Thoracic aorta (tissue), 2 donors: ENCODE measurements at regions not wholly inside any gene's neighbourhood (a gene's known extent, or its start where the extent isn't known, plus 50 kb on each side); places are given as distances from the start of the nearest gene placed in this dataset.

Experiments
- ATAC-seq: fragments of 150-250 bp; one replicate; pipeline ENCODE4 v1.8.0; 2017; ENCODE audit warnings: low read depth; ENCODE audit not compliant: insufficient number of reproducible peaks, low FRiP score
- DNase-seq: peaks from one replicate; pipeline ENCODE4 v3.0.0-alpha.2; 2020; ENCODE audit warnings: low spot score
- H3K27ac ChIP-seq, 2 donors: fragments of 200-600 bp; sonication (generic); 1 replicate in 1 of 2; 2 replicates in 1 of 2; pipeline ENCODE4 v1.5.1; 2016; ENCODE audit warnings: mild to moderate bottlenecking in 2 of 2, moderate library complexity in 2 of 2
- H3K27me3 ChIP-seq: fragments of 200-600 bp; sonication (generic); replicated peaks from 2 replicates; pipeline ENCODE4 v1.6.0; 2016; ENCODE audit warnings: mild to moderate bottlenecking; ENCODE audit not compliant: insufficient read depth
- H3K36me3 ChIP-seq: fragments of 200-600 bp; sonication (generic); one replicate; pipeline ENCODE4 v1.5.1; 2016
- H3K4me1 ChIP-seq, 2 donors: fragments of 200-600 bp; sonication (generic); 1 replicate in 1 of 2; 2 replicates in 1 of 2; pipeline versions ENCODE4 v1.5.1 to v1.6.0; 2016; ENCODE audit warnings: low read depth in 2 of 2, mild to moderate bottlenecking in 1 of 2; ENCODE audit not compliant: control insufficient read depth in 1 of 2
- H3K4me3 ChIP-seq: fragments of 200-600 bp; sonication (generic); 2 replicates; pipeline ENCODE4 v1.5.1; 2016; ENCODE audit warnings: mild to moderate bottlenecking
- H3K9me3 ChIP-seq: fragments of 200-600 bp; sonication (generic); 2 replicates; pipeline ENCODE4 v1.5.1; 2016
- TF ChIP-seq, protein P1 (sequence below): fragments of 200-600 bp; sonication (generic); IDR thresholded peaks from one replicate; pipeline ENCODE4 v1.5.1; 2019; ENCODE audit warnings: antibody characterized with exemption

DNA sequence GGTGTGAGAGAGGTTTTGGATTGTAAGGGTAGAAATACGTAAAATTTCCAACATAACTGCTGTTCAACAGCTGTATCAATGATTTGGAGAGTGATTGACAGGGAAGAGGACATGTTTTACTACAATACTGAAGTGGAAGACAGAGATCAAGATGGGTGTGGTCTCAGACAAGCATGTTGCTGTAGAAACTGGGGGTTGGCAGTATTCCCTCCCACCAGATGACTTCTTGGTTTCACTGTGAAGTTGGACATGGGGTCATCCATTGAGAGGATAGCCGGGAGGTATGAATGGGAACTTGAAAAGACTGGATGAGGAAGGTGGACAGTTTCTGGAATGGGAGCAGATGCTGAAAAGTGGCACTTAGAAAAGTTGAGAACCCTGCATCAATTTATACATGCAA is 95.3 kb upstream of the HDAC9 start:
- Histone ChIP-seq H3K27ac (no peak overlapping the region), H3K36me3 (no peaks in the 10 kb centered on the region), H3K4me1 (peaks cover 0 to 9% of the 10 kb centered on the region in 2 donors), H3K9me3 (no peaks in the 10 kb centered on the region), H3K27me3 (no peaks in the 10 kb centered on the region), H3K4me3 (no peak overlapping the region)
- DNase-seq (no peak), ATAC-seq (no peak)
- TF ChIP-seq, protein P1, sequence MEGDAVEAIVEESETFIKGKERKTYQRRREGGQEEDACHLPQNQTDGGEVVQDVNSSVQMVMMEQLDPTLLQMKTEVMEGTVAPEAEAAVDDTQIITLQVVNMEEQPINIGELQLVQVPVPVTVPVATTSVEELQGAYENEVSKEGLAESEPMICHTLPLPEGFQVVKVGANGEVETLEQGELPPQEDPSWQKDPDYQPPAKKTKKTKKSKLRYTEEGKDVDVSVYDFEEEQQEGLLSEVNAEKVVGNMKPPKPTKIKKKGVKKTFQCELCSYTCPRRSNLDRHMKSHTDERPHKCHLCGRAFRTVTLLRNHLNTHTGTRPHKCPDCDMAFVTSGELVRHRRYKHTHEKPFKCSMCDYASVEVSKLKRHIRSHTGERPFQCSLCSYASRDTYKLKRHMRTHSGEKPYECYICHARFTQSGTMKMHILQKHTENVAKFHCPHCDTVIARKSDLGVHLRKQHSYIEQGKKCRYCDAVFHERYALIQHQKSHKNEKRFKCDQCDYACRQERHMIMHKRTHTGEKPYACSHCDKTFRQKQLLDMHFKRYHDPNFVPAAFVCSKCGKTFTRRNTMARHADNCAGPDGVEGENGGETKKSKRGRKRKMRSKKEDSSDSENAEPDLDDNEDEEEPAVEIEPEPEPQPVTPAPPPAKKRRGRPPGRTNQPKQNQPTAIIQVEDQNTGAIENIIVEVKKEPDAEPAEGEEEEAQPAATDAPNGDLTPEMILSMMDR, result no peak

DNA sequence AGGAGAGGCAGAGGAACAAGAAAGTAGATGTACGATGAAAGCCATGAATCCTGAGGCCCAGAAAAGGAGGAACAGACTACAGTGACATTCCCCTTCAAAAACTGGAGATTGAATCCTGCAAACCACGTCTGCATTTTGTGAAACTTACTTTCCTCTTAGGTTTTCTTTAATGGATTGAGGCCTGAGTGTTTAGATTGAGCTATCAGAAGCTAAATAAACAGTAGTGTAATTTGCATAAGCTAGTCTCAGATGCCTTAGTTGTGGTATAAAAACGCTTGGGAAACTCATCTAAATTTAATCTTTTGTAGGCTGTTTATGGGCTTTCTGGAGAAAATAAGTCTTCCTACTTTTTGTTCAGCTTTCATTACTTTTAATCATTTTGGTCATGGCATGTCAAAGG is 94.8 kb upstream of the HDAC9 start:
- no peaks in the 10 kb centered on the region for H3K27me3 ChIP-seq
- H3K4me1 ChIP-seq, result peaks cover 0 to 9% of the 10 kb centered on the region in 2 donors
- H3K36me3 ChIP-seq, result no peaks in the 10 kb centered on the region
- TF ChIP-seq, protein P1, result no peak
- ATAC-seq (no peak), DNase-seq (no peak)
- no peaks in the 10 kb centered on the region for H3K9me3 ChIP-seq
- H3K4me3 ChIP-seq, result no peak overlapping the region
- H3K27ac ChIP-seq, result no peak overlapping the region

DNA sequence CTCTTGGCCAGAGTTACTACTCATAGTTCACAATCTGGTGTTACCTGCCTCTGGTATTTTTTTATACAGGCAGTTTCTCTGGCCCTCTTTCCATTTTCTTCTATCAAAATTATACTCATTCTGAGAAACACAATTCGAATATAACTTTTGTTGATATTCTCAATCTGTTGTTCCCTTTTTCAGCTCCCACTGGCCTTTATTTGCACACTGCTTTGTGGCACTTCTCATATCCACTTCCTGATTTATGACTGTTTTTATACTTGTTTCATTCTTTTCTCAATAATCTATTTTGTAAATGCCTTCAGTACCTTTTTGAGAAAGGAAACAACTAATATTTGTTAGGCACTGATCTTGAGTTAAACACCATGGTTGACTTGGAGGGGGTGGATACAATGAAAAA is 93.8 kb upstream of the HDAC9 start:
- no peak for DNase-seq
- H3K36me3 ChIP-seq, result no peaks in the 10 kb centered on the region
- no peak for ATAC-seq
- no peak overlapping the region for H3K27ac ChIP-seq
- H3K9me3 ChIP-seq, result no peaks in the 10 kb centered on the region
- no peak overlapping the region for H3K4me3 ChIP-seq
- H3K27me3 ChIP-seq, result no peaks in the 10 kb centered on the region
- peaks cover 0 to 4% of the 10 kb centered on the region in 2 donors for H3K4me1 ChIP-seq
- TF ChIP-seq, protein P1, result no peak

DNA sequence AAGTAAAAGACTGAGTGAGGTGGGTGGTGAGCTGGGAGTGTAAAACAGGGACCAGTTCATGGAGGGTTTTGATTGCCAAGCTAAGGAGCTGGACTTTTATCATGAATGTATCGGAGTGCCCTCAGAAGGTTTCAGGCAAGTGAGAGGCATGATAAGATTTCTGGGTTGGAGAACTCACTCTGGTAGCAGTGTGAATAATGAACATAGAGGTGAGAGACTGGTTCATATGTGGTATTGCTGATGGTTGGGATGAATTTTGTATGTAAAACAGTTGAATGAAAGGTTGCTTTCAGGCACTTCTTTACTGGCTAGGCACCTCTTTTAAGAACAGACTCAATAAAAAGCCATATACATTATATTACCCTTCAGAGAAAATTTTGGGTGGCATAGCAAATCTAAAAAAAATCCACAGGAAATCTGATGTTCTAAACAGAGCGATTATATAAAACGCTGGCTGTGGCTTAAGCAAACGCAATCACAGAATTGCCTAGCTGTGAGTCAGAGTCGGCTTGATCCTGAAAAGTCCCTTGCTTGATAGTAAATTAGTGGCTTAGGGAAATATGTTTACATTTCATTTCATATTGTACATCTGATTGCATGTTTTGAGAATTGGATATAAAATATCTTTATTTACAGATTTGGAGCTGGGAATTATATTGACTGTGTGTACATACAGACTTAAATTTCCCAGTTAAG is 92.9 kb upstream of the HDAC9 start:
- Histone ChIP-seq H3K27me3 (no peaks in the 10 kb centered on the region), H3K9me3 (no peaks in the 10 kb centered on the region), H3K4me1 (peaks cover 0 to 4% of the 10 kb centered on the region in 2 donors), H3K4me3 (no peak overlapping the region), H3K36me3 (no peaks in the 10 kb centered on the region), H3K27ac (no peak overlapping the region)
- TF ChIP-seq, protein P1, result no peak
- no peak for DNase-seq
- no peak for ATAC-seq

DNA sequence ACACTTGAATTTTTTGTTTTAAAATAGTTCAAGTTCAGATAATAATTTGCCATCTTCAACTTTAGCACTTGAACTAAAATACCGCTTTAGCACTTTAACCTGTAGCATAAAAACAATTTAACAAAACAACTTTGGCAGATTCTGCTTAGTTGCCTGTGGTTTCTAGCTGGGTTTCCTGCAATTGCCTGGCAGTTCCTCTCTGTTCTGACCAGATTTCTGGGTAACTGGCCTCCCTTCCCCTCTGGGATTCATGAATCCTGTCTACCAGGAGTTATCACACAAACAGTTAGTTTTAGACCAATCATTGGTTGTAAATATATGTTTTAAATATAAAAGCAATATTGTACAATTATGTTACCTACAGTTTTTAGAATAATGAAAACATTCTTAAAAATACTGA is 89.8 kb upstream of the HDAC9 start:
- H3K27ac ChIP-seq, result no peak overlapping the region
- TF ChIP-seq, protein P1, result no peak
- DNase-seq, result no peak
- ATAC-seq, result no peak
- H3K36me3 ChIP-seq, result no peaks in the 10 kb centered on the region
- no peaks in the 10 kb centered on the region for H3K9me3 ChIP-seq
- H3K27me3 ChIP-seq, result no peaks in the 10 kb centered on the region
- H3K4me3 ChIP-seq, result no peak overlapping the region
- peaks cover 0 to 4% of the 10 kb centered on the region in 2 donors for H3K4me1 ChIP-seq
